ENCODE measurements at regions not wholly inside any gene's neighbourhood (a gene's known extent, or its start where the extent isn't known, plus 50 kb on each side); places are given as distances from the start of the nearest gene placed in this dataset.

GRCh38 chr6:14633479-14633878 lies 515.9 kb downstream of the CD83 start:
- TF ChIP-seq REST (IDR thresholded peaks at IDR 0.05; ENCODE audit: insufficient read depth in 1 of 2, low read depth in 2 of 2, low read length in 2 of 2) (no peak), TAF1 (IDR thresholded peaks at IDR 0.05; ENCODE audit: borderline replicate concordance, insufficient read depth, low read length) (no peak)
